HG03558 (cell line): ENCODE measurements at regions not wholly inside any gene's neighbourhood (a gene's known extent, or its start where the extent isn't known, plus 50 kb on each side); places are given as distances from the start of the nearest gene placed in this dataset.
"Not testable (repeated sequence)": the region's sequence is repeated elsewhere in the genome, so short reads cannot be mapped to it uniquely, and the experiment has no call there.

Experiments
- ATAC-seq: cut with Tn5 transposase; IDR thresholded peaks from one replicate; pipeline ENCODE4 v1.9.1; 2021; ENCODE audit warnings: moderate number of reproducible peaks; ENCODE audit not compliant: unreplicated experiment; ENCODE audit errors: extremely low read depth

DNA sequence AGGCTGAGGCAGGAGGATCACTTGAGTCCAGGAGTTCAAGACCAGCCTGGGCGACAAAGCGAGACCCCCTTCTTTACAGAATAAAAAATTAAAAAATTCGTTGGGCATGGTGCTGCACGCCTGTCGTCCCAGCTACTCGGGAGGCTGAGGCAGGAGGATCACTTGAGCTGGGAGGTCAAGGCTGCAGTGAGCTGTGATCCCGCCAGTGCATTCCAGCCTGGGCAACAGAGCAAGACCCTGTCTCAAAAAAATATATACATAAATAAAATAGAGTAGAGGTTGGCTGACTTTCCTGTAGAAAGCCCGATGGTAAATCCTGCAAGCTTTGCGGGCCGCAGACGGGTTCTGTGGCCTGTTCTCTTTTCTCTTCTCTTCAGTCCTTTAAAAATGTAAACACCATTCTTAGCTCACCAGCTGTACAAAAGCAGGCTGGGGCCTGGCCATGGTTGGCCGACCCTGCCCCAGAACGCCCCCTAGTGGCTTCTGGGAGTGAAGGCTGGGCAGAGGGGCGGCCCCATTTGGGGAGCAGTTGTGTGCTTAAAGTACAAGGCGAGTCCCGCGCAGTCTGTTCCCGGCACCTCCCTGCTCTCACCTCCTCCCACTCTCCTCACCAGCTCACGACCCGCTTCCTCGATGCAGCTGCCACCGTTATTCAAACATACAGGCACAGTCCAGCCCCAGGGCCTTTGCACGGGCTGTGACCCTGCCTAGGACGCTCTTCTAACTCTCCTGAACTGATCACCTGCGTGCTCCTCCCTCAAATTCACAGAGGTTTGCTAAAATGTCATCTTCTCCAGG lies 109.5 kb downstream of the CRLF3 start:
- not testable (repeated sequence) for ATAC-seq

DNA sequence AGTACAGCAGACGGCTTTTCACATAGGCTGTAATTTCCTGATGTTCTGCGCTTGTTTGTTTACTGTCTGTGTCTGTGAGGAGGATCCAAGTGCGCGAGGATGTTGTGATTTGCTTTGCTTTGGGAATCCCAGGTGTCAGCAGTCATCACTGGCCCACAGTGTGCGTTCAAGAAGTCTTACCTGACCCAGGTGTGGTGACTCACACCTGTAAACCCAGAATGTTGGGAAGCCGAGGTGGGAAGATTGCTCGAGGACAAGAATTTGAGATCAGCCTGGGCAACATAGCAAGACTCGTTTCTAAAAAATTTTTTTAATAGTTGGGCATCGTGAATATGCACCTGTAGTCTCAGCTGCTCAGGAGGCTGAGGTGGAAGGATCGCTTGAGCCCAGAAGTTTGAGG lies 110.7 kb downstream of the CRLF3 start:
- not testable (repeated sequence) for ATAC-seq

GRCh38 chr17:30712859-30713258 lies 111.6 kb downstream of the CRLF3 start:
- ATAC-seq, result not testable (repeated sequence)

- not testable (repeated sequence) for ATAC-seq
These were observed 112.6 kb downstream of the CRLF3 start for GRCh38 chr17:30711626-30712507.

DNA sequence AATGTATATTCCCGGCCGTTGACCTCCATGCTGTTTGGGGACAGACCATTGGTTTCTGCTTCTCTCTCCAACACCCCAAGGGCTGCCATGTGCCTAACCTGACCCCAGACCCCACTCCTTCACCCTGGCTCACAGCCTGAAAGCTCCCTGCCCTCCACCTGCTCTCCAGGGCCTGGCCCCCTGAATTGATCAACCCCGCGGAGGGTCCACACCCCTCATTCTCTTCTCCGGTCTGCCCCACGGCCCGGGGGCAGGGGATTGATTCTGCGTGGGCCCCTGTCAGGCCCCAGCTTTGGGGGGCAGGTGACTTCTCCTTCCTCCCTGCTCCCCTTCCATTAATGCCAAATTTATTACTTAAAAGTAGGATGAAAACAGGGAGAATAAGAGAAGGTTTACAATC lies 113.3 kb downstream of the CRLF3 start:
- ATAC-seq, result not testable (repeated sequence)

- not testable (repeated sequence) for ATAC-seq
These were observed 114.0 kb downstream of the CRLF3 start for GRCh38 chr17:30710276-30711088.

GRCh38 chr17:30709561-30710275 lies 114.8 kb downstream of the CRLF3 start:
- not testable (repeated sequence) for ATAC-seq

DNA sequence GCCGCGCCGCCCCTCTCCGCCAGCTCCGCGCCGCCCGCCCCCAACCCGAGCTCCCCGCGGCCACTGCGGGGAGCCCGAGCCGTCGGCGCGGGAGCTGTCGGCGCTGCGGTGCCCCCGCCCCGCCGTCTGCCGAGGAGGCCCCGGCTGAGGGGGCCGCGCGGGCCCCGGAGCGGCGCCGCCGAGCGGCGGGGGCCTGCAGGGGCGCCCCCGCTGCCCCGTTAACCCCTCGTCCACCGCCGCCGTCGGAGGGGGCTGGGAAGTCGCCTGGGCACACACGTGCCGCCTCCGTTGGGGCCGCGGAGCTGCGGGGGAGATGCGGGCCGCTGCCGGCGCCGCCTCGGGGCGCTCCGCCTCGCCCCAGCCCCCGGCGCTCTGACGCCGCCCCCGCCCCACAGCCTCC lies 115.4 kb downstream of the CRLF3 start:
- not testable (repeated sequence) for ATAC-seq

DNA sequence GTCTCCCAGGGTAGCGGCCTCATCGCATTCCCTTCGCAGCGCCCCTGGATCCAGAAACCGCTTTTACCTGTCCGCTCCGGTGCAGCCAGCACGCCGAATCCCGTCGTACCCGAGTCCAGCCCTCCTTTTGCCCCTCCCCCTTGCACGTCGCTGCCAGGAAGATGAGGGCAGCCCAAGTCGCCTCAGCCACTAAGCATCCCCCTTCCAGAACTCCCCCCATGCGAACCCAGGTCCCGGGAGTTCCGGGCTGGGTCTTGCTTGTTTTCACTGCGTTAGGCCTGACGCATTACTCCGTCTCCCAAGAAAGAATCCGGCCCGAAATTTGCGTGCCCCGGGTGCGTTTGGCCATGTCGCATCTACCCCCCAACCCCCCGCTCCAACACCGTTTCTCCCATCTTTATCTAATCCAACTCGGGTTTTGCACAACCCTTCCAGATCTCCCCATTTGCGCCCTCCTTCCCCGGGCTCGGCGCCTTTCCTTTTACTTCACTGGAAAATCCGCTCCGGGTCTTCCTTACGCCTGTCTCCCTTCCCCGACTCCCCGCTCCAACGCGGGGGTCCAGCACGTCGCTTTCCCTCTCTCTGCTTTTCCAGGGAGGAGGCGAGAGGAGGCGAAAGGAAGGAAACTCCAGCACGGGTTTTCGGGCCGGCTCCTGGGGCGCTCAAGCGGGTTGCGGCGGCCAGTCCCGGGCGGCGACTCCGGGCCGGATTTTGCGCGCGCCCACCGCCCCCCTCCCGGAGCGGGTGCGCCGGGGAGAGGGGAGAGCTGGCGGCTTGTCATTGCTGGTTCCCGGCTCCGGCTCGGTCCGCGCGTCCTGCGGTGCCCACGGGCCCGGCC lies 116.0 kb downstream of the CRLF3 start:
- ATAC-seq, result not testable (repeated sequence)

GRCh38 chr17:30707724-30708240 lies 116.7 kb downstream of the CRLF3 start:
- not testable (repeated sequence) for ATAC-seq

DNA sequence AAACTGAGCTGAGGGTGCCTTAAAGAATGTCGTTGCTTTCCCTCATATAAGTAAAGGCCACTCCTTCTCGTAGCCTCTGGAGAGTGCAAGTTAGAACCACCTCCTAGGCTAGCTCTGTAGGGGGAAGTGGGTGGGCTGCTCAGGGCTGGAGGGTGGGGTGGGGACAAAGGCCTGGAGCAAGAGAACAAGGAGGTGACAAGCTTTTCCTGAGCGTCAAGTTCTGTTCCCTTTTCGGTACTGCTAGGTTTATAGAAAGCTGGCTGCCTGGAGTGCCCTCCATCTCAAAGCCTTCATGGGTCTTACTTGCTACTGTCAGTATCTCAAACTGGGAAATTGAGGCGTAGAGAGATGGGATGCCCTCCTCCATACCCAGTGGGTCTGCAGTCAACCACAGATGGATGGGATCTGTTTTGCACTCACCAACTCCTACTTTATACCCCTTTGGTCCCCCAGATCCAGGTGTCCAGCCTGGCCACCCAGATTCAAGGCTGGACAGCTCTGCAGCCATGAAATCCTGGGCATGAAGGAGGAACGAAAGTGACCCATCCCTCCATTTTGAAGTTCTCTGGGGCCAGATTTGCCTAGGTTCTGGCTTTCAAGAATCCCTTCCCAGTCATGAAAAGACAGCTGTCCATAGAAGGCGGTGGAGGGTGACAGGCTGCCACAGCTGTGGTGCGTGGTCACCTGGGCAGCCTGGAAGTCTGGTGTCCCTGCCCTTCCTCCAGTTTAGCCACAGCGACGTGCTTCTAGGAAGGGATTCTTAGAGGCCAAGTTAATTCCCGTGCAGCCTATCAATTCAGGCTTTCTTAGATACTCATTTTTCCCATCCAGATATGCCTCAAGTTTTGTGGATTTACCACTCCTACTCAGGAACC lies 117.8 kb downstream of the CRLF3 start:
- ATAC-seq, result not testable (repeated sequence)

DNA sequence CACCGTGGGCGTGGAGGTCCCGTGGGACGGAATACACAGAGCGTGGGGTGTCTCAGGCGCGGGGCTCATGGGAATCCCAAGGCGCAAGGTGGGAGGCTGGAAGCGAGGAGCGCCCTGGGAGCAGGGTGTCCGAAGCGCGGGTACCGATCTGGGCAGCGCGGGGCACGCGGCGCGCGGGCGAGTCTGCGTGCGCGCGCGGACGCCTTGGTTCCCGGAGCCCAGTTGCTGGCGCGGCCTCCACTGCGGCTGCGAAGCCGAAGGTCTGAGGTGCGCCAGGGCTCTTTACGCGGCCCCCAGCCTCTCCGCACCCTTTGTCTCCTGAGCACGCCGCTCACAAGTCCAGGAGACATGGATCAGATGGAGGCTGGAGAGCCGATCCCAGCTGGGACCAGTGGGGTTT lies 118.5 kb downstream of the CRLF3 start:
- not testable (repeated sequence) for ATAC-seq

- no peak for ATAC-seq
These were observed 122.9 kb downstream of the CRLF3 start for GRCh38 chr17:30701498-30701989.

DNA sequence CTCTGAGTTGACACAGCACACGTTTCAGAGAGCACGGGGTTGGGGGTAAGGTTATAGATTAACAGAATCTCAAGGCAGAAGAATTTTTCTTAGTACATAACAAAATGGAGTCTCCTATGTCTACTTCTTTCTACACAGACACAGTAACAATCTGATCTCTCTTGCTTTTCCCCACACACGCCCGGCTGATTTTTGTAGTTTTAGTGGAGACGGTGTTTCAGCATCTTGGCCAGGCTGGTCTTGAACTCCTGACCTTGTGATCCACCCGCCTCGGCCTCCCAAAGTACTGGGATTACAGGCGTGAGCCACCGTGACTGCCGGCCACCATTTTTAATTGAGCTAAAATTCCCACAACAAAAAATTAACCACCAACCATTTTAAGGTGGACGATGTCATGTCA lies 123.7 kb downstream of the CRLF3 start:
- ATAC-seq, result not testable (repeated sequence)

- not testable (repeated sequence) for ATAC-seq
These were observed 126.7 kb downstream of the CRLF3 start for GRCh38 chr17:30697619-30698460.

GRCh38 chr17:30696234-30696633 lies 128.3 kb downstream of the CRLF3 start:
- no peak for ATAC-seq
